ENCODE measurements at regions not wholly inside any gene's neighbourhood (a gene's known extent, or its start where the extent isn't known, plus 50 kb on each side); places are given as distances from the start of the nearest gene placed in this dataset.

DNA sequence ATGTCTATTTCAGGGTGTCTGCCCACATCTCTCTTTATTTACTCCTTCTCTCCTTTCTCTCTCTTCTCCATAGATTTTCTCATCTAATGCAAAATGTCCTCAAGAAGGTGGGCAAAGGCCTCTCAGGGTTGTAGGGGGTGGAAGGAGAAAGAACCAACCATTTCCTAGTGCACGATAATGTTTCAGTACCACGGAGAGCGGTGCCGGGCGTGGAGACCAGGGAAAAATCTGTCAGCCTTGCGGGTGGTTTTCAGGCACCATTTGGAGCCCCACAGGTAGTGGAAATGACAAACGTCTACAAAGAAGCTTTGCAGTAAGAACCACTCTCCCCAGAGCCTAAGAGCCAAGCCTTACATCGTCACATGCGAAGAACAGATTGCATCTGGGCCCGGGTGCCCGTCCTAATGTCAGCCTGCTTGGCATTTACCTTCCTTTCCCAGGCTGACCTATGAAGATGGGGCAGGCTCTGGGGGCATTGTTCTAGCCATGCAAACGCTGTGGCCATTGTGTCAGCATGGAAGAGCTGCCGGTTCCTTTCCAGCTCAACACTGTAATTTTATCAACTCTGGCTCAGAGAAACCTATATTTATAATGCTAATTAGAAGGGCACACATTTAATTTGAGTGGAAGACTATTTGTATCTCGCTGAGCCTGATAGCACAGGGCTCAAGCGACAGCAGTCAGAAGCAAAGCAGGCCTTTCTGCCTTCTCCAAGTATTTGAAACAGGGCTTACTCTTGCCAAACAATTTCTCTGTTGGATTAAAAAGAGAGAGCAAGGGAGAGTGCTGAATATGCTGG, 430.1 kb upstream of the WWC1 start:
- TF ChIP-seq CTCF (conservative IDR thresholded peaks at IDR 0.05; ENCODE audit: control insufficient read depth, insufficient read depth, low read depth, low read length) = no peak
- DNase-seq (ENCODE audit: low read depth) = peak; percentile 10
- no peak overlapping the region for H3K4me3 ChIP-seq (ENCODE audit: control insufficient read depth, low read depth, low read length)

GRCh38 chr5:167861928-167862426, 429.5 kb upstream of the WWC1 start:
- no peak for DNase-seq (ENCODE audit: low read depth)
- no peak for TF ChIP-seq CTCF (conservative IDR thresholded peaks at IDR 0.05; ENCODE audit: control insufficient read depth, insufficient read depth, low read depth, low read length)
- no peak overlapping the region for H3K4me3 ChIP-seq (ENCODE audit: control insufficient read depth, low read depth, low read length)

- DNase-seq (ENCODE audit: low read depth) = no peak
- no peak for TF ChIP-seq CTCF (conservative IDR thresholded peaks at IDR 0.05; ENCODE audit: control insufficient read depth, insufficient read depth, low read depth, low read length)
- H3K4me3 ChIP-seq (ENCODE audit: control insufficient read depth, low read depth, low read length) = no peak overlapping the region
Measured at GRCh38 chr5:167863883-167864282, 427.6 kb upstream of the WWC1 start.

DNA sequence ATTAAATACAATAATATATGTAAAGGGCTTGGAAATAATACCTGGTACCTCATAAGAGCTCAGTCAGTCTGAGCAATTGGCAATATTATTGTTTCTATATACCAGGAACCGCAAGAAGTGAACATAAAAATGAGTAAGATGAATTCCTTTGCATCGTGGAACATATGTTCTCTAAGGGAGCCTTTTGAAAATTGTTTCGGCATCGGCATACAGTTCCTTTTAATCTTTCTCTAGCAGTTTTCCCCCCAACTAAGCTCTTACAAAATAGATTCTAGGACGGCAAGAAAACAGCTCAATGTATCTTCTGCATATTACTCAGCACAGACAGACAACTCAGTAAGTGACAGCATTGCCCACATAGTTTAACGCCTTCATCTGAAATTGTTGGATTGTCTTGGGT, 426.6 kb upstream of the WWC1 start:
- DNase-seq (ENCODE audit: low read depth) = no peak

GRCh38 chr5:167866797-167867196, 424.6 kb upstream of the WWC1 start:
- no peak overlapping the region for H3K4me3 ChIP-seq (ENCODE audit: control insufficient read depth, low read depth, low read length)
- DNase-seq (ENCODE audit: low read depth) = no peak
- TF ChIP-seq CTCF (conservative IDR thresholded peaks at IDR 0.05; ENCODE audit: control insufficient read depth, insufficient read depth, low read depth, low read length) = no peak

More for the DNA sequence above, 426.6 kb upstream of the WWC1 start:
- no peak for TF ChIP-seq CTCF (conservative IDR thresholded peaks at IDR 0.05; ENCODE audit: control insufficient read depth, insufficient read depth, low read depth, low read length)
- no peak overlapping the region for H3K4me3 ChIP-seq (ENCODE audit: control insufficient read depth, low read depth, low read length)

- no peak for TF ChIP-seq CTCF (conservative IDR thresholded peaks at IDR 0.05; ENCODE audit: control insufficient read depth, insufficient read depth, low read depth, low read length)
- no peak overlapping the region for H3K4me3 ChIP-seq (ENCODE audit: control insufficient read depth, low read depth, low read length)
- DNase-seq (ENCODE audit: low read depth) = no peak
Measured at GRCh38 chr5:167867281-167867680, 424.2 kb upstream of the WWC1 start.
